Fibroblast of mammary gland (primary cell): ENCODE measurements at regions not wholly inside any gene's neighbourhood (a gene's known extent, or its start where the extent isn't known, plus 50 kb on each side); places are given as distances from the start of the nearest gene placed in this dataset.

ENCODE experiments used
- DNase-seq: peaks from one replicate; pipeline ENCODE4 v3.0.0-alpha.2; 2010; ENCODE audit warnings: low read depth
- H3K4me3 ChIP-seq: 2 replicates; pipeline ENCODE4 v1.5.1; 2011; ENCODE audit warnings: low read depth, mild to moderate bottlenecking, low read length, moderate library complexity; ENCODE audit not compliant: control insufficient read depth
- CTCF ChIP-seq: conservative IDR thresholded peaks from 2 replicates; pipeline ENCODE4 v1.5.1; 2011; ENCODE audit warnings: low read depth, low read length, inconsistent platforms; ENCODE audit not compliant: control insufficient read depth, insufficient read depth

- no peak overlapping the region for H3K4me3 ChIP-seq
- no peak for DNase-seq
- no peak for TF ChIP-seq CTCF
Measured at GRCh38 chr9:23557689-23558088, 268.4 kb downstream of the ELAVL2 start.

GRCh38 chr9:23559522-23559921 is 266.5 kb downstream of the ELAVL2 start:
- no peak for DNase-seq
- TF ChIP-seq CTCF: no peak
- no peak overlapping the region for H3K4me3 ChIP-seq

- DNase-seq: peak; percentile 5
- H3K4me3 ChIP-seq: no peak overlapping the region
- no peak for TF ChIP-seq CTCF
Measured at GRCh38 chr9:23563517-23563916, 262.5 kb downstream of the ELAVL2 start.

- no peak overlapping the region for H3K4me3 ChIP-seq
- TF ChIP-seq CTCF: no peak
Measured at GRCh38 chr9:23567516-23568165, 258.4 kb downstream of the ELAVL2 start.

GRCh38 chr9:23571414-23572104 is 254.5 kb downstream of the ELAVL2 start:
- no peak overlapping the region for H3K4me3 ChIP-seq
- no peak for TF ChIP-seq CTCF
- DNase-seq: no peak

More at GRCh38 chr9:23567516-23568165, 258.4 kb downstream of the ELAVL2 start:
- DNase-seq: no peak

- no peak overlapping the region for H3K4me3 ChIP-seq
- DNase-seq: no peak
- TF ChIP-seq CTCF: no peak
Measured at GRCh38 chr9:23573800-23574199, 252.2 kb downstream of the ELAVL2 start.
